Posterior cingulate gyrus (tissue), 11 donors: ENCODE measurements at regions not wholly inside any gene's neighbourhood (a gene's known extent, or its start where the extent isn't known, plus 50 kb on each side); places are given as distances from the start of the nearest gene placed in this dataset.
"Not testable (repeated sequence)": the region's sequence is repeated elsewhere in the genome, so short reads cannot be mapped to it uniquely, and the experiment has no call there.

Source experiments
- DNase-seq, 10 donors: peaks; one replicate each; pipeline versions ENCODE4 v3.0.0 to v3.0.0-alpha.2; 2020 to 2021; ENCODE audit warnings: mixed read lengths in 3 of 10
- intact Hi-C: fragments of 100-400 bp; cut with DNase I; formaldehyde crosslinking; loops from one replicate; pipeline ENCODE4 v1.15.1; 2023

GRCh38 chr2:142299021-142299420 lies 168.2 kb upstream of the LRP1B start:
- intact Hi-C loops = no loop called here
- no peak for DNase-seq

GRCh38 chr2:142294225-142294624 lies 163.4 kb upstream of the LRP1B start:
- intact Hi-C loops = no loop called here
- DNase-seq = no peak

- intact Hi-C loops = no loop called here
- DNase-seq = no peak
Measured at GRCh38 chr2:142291969-142292368, 161.2 kb upstream of the LRP1B start.

GRCh38 chr2:142290931-142291330 lies 160.1 kb upstream of the LRP1B start:
- intact Hi-C loops = no loop called here
- no peak for DNase-seq

GRCh38 chr2:142286618-142287017 lies 155.8 kb upstream of the LRP1B start:
- DNase-seq = no peak
- intact Hi-C loops = no loop called here

- intact Hi-C loops = no loop called here
- no peak for DNase-seq
Measured at GRCh38 chr2:142285480-142285879, 154.7 kb upstream of the LRP1B start.

- DNase-seq, intact Hi-C loops: not testable (repeated sequence)
Measured at GRCh38 chr2:142284336-142284735, 153.5 kb upstream of the LRP1B start.

GRCh38 chr2:142280831-142281230 lies 150.0 kb upstream of the LRP1B start:
- intact Hi-C loops = no loop called here
- no peak for DNase-seq

- intact Hi-C loops = no loop called here
- no peak for DNase-seq
Measured at GRCh38 chr2:142270990-142271389, 140.2 kb upstream of the LRP1B start.

GRCh38 chr2:142270291-142270690 lies 139.5 kb upstream of the LRP1B start:
- intact Hi-C loops = no loop called here
- no peak for DNase-seq

GRCh38 chr2:142259356-142259755 lies 128.5 kb upstream of the LRP1B start:
- intact Hi-C loops = no loop called here
- DNase-seq = no peak

- intact Hi-C loops = no loop called here
- no peak for DNase-seq
Measured at GRCh38 chr2:142254031-142254430, 123.2 kb upstream of the LRP1B start.

GRCh38 chr2:142241016-142241415 lies 110.2 kb upstream of the LRP1B start:
- intact Hi-C loops = no loop called here
- DNase-seq = no peak

GRCh38 chr2:142236181-142236580 lies 105.4 kb upstream of the LRP1B start:
- no peak for DNase-seq
- intact Hi-C loops = no loop called here

- no peak for DNase-seq
- intact Hi-C loops = no loop called here
Measured at GRCh38 chr2:142234741-142235140, 103.9 kb upstream of the LRP1B start.

GRCh38 chr2:142223309-142223708 lies 92.5 kb upstream of the LRP1B start:
- no peak for DNase-seq
- intact Hi-C loops = no loop called here

GRCh38 chr2:142222715-142223114 lies 91.9 kb upstream of the LRP1B start:
- no peak for DNase-seq
- intact Hi-C loops = no loop called here

GRCh38 chr2:142220901-142221300 lies 90.1 kb upstream of the LRP1B start:
- intact Hi-C loops = no loop called here
- DNase-seq = no peak

GRCh38 chr2:142220239-142220638 lies 89.4 kb upstream of the LRP1B start:
- intact Hi-C loops = no loop called here
- no peak for DNase-seq

GRCh38 chr2:142218471-142218870 lies 87.7 kb upstream of the LRP1B start:
- intact Hi-C loops = no loop called here
- no peak for DNase-seq

GRCh38 chr2:142217804-142218203 lies 87.0 kb upstream of the LRP1B start:
- DNase-seq = no peak
- intact Hi-C loops = no loop called here

GRCh38 chr2:142200062-142200461 lies 69.2 kb upstream of the LRP1B start:
- intact Hi-C loops = no loop called here
- no peak for DNase-seq

- intact Hi-C loops = no loop called here
- DNase-seq = no peak
Measured at GRCh38 chr2:142199073-142199472, 68.3 kb upstream of the LRP1B start.

GRCh38 chr2:142190805-142191204 lies 60.0 kb upstream of the LRP1B start:
- intact Hi-C loops = no loop called here
- no peak for DNase-seq
